HG02970 (cell line): ENCODE measurements at regions not wholly inside any gene's neighbourhood (a gene's known extent, or its start where the extent isn't known, plus 50 kb on each side); places are given as distances from the start of the nearest gene placed in this dataset.

Experiments used
- ATAC-seq: cut with Tn5 transposase; IDR thresholded peaks from one replicate; pipeline ENCODE4 v1.9.1; 2021; ENCODE audit warnings: mild to moderate bottlenecking, moderate library complexity, moderate number of reproducible peaks; ENCODE audit not compliant: unreplicated experiment, low FRiP score

GRCh38 chr7:132677918-132678317 lies 101.6 kb upstream of the PLXNA4 start:
- no peak for ATAC-seq

GRCh38 chr7:132672200-132672990 lies 96.1 kb upstream of the PLXNA4 start:
- no peak for ATAC-seq

GRCh38 chr7:132666774-132667172 lies 90.5 kb upstream of the PLXNA4 start:
- ATAC-seq, result no peak

GRCh38 chr7:132666071-132666773 lies 90.0 kb upstream of the PLXNA4 start:
- no peak for ATAC-seq

- ATAC-seq, result no peak
Observed at GRCh38 chr7:132656846-132657776, 80.8 kb upstream of the PLXNA4 start.

- no peak for ATAC-seq
Observed at GRCh38 chr7:132656341-132656740, 80.1 kb upstream of the PLXNA4 start.

GRCh38 chr7:132655131-132655727 lies 79.0 kb upstream of the PLXNA4 start:
- ATAC-seq, result no peak

GRCh38 chr7:132654150-132654549 lies 77.9 kb upstream of the PLXNA4 start:
- ATAC-seq, result peak; percentile 66

GRCh38 chr7:132653366-132653930 lies 77.2 kb upstream of the PLXNA4 start:
- no peak for ATAC-seq

GRCh38 chr7:132652507-132652906 lies 76.2 kb upstream of the PLXNA4 start:
- no peak for ATAC-seq

GRCh38 chr7:132650498-132650897 lies 74.2 kb upstream of the PLXNA4 start:
- ATAC-seq, result no peak

- no peak for ATAC-seq
Observed at GRCh38 chr7:132647311-132647710, 71.0 kb upstream of the PLXNA4 start.

- ATAC-seq, result no peak
Observed at GRCh38 chr7:132646052-132646451, 69.8 kb upstream of the PLXNA4 start.

- ATAC-seq, result no peak
Observed at GRCh38 chr7:132643302-132643701, 67.0 kb upstream of the PLXNA4 start.

GRCh38 chr7:132641238-132641637 lies 65.0 kb upstream of the PLXNA4 start:
- ATAC-seq, result no peak

GRCh38 chr7:132639983-132640382 lies 63.7 kb upstream of the PLXNA4 start:
- no peak for ATAC-seq

GRCh38 chr7:132638000-132638399 lies 61.7 kb upstream of the PLXNA4 start:
- ATAC-seq, result no peak

- ATAC-seq, result no peak
Observed at GRCh38 chr7:132636581-132636980, 60.3 kb upstream of the PLXNA4 start.

- no peak for ATAC-seq
Observed at GRCh38 chr7:132635127-132635526, 58.9 kb upstream of the PLXNA4 start.

- no peak for ATAC-seq
Observed at GRCh38 chr7:132630834-132631233, 54.6 kb upstream of the PLXNA4 start.
